HEK293 (cell line): ENCODE measurements at regions not wholly inside any gene's neighbourhood (a gene's known extent, or its start where the extent isn't known, plus 50 kb on each side); places are given as distances from the start of the nearest gene placed in this dataset.

Source experiments
- CTCF ChIA-PET: fragments of 350-600 bp; formaldehyde crosslinking; extraction: SDS; loops from one replicate; lab custom pipeline; 2021; ENCODE audit warnings: antibody characterized with exemption; lab: Yijun Ruan, JAX
- POLR2A ChIA-PET: fragments of 300-600 bp; formaldehyde crosslinking; extraction: SDS; loops from one replicate; lab custom pipeline; 2020; ENCODE audit warnings: antibody characterized with exemption, inconsistent platforms; lab: Yijun Ruan, JAX
- H3K27ac ChIP-seq: fragments of 200-500 bp; sonication (Bioruptor generic); 2 replicates; pipeline ENCODE4 v1.5.1; 2014; ENCODE audit warnings: low read depth, low read length, control low read depth, inconsistent platforms; ENCODE audit errors: extremely low read depth
- H3K36me3 ChIP-seq, 2 experiments: fragments of 200-500 bp in 1 of 2; sonication (Bioruptor generic) in 1 of 2; 1 replicate in 1 of 2; 2 replicates in 1 of 2; pipeline ENCODE4 v1.5.1; 2014 to 2017; ENCODE audit warnings: inconsistent platforms in 2 of 2, low read length in 2 of 2; ENCODE audit not compliant: control insufficient read depth in 2 of 2, insufficient read depth in 1 of 2
- H3K4me1 ChIP-seq: fragments of 200-500 bp; sonication (Bioruptor generic); 2 replicates; pipeline ENCODE4 v1.5.1; 2014; ENCODE audit warnings: mild to moderate bottlenecking, low read length, inconsistent platforms; ENCODE audit not compliant: control insufficient read depth, insufficient read depth
- H3K4me3 ChIP-seq: 2 replicates; pipeline ENCODE4 v1.5.1; 2011; ENCODE audit warnings: low read depth, mild to moderate bottlenecking, control low read depth, low read length, moderate library complexity
- H3K9me3 ChIP-seq: fragments of 200-500 bp; sonication (Bioruptor generic); 2 replicates; pipeline ENCODE4 v1.5.1; 2014; ENCODE audit warnings: low read depth, low read length, inconsistent platforms; ENCODE audit not compliant: control insufficient read depth, insufficient read depth
- BCL11A ChIP-seq: fragments of 450-650 bp; formaldehyde crosslinking; IDR thresholded peaks from 2 replicates; pipeline ENCODE4 v1.5.1; 2016; ENCODE audit warnings: low read depth, missing biosample characterization, missing genetic modification characterization
- KLF10 ChIP-seq: fragments of 450-650 bp; IDR thresholded peaks from 2 replicates; pipeline ENCODE4 v1.5.1; 2018; ENCODE audit warnings: missing biosample characterization, mild to moderate bottlenecking, missing genetic modification characterization
- KLF16 ChIP-seq: fragments of 450-650 bp; formaldehyde crosslinking; IDR thresholded peaks from 2 replicates; pipeline ENCODE4 v1.5.1; 2017; ENCODE audit warnings: missing biosample characterization, missing genetic modification characterization
- SP3 ChIP-seq: fragments of 450-650 bp; formaldehyde crosslinking; IDR thresholded peaks from 2 replicates; pipeline ENCODE4 v1.5.1; 2016; ENCODE audit warnings: missing biosample characterization, missing genetic modification characterization
- ZBTB20 ChIP-seq: fragments of 450-650 bp; formaldehyde crosslinking; IDR thresholded peaks from 2 replicates; pipeline ENCODE4 v1.5.1; 2016; ENCODE audit warnings: missing biosample characterization, missing genetic modification characterization
- ZNF112 ChIP-seq: fragments of 450-650 bp; formaldehyde crosslinking; IDR thresholded peaks from 2 replicates; pipeline ENCODE4 v1.5.0; 2017; ENCODE audit warnings: missing biosample characterization, missing genetic modification characterization
- ZNF248 ChIP-seq: fragments of 450-650 bp; formaldehyde crosslinking; IDR thresholded peaks from 2 replicates; pipeline ENCODE4 v1.5.1; 2017; ENCODE audit warnings: missing biosample characterization, missing genetic modification characterization
- ZNF274 ChIP-seq, 2 experiments: fragments of 200-500 bp in 1 of 2; fragments of 450-650 bp in 1 of 2; sonication (Bioruptor generic) in 1 of 2; formaldehyde crosslinking in 1 of 2; IDR thresholded peaks; 2 replicates each; pipeline versions ENCODE4 v1.5.1 to v1.6.1; 2014 to 2016; ENCODE audit warnings: borderline replicate concordance in 1 of 2, inconsistent platforms in 1 of 2, low read length in 1 of 2, missing biosample characterization in 1 of 2, missing genetic modification characterization in 1 of 2
- ZNF426 ChIP-seq: fragments of 450-650 bp; formaldehyde crosslinking; IDR thresholded peaks from 2 replicates; pipeline ENCODE4 v1.5.1; 2017; ENCODE audit warnings: missing biosample characterization, missing genetic modification characterization, mild to moderate bottlenecking, inconsistent platforms, moderate library complexity
- ZNF521 ChIP-seq: fragments of 450-650 bp; formaldehyde crosslinking; IDR thresholded peaks from 2 replicates; pipeline ENCODE4 v1.5.1; 2017; ENCODE audit warnings: missing biosample characterization, mild to moderate bottlenecking, missing genetic modification characterization
- ZSCAN23 ChIP-seq: fragments of 450-650 bp; formaldehyde crosslinking; IDR thresholded peaks from 2 replicates; pipeline ENCODE4 v1.5.1; 2016; ENCODE audit warnings: missing biosample characterization, missing genetic modification characterization
- ZSCAN30 ChIP-seq: fragments of 450-650 bp; IDR thresholded peaks from 2 replicates; pipeline ENCODE4 v1.5.1; 2018; ENCODE audit warnings: missing biosample characterization, mild to moderate bottlenecking, missing genetic modification characterization, moderate library complexity
- TF ChIP-seq, protein P1 (sequence below): fragments of 450-650 bp; formaldehyde crosslinking; IDR thresholded peaks from 2 replicates; pipeline ENCODE4 v1.5.1; 2016; ENCODE audit warnings: missing biosample characterization, missing genetic modification characterization
- TF ChIP-seq, protein P2 (sequence below): fragments of 450-650 bp; formaldehyde crosslinking; IDR thresholded peaks from 2 replicates; pipeline ENCODE4 v1.5.1; 2016; ENCODE audit warnings: missing biosample characterization, missing genetic modification characterization
- TF ChIP-seq, protein P3 (sequence below): fragments of 450-650 bp; formaldehyde crosslinking; IDR thresholded peaks from 2 replicates; pipeline ENCODE4 v1.5.1; 2016; ENCODE audit warnings: missing biosample characterization, missing genetic modification characterization
- TF ChIP-seq, protein P4 (sequence below): fragments of 450-650 bp; formaldehyde crosslinking; IDR thresholded peaks from 2 replicates; pipeline ENCODE4 v1.5.0; 2017; ENCODE audit warnings: missing biosample characterization, missing genetic modification characterization, borderline replicate concordance
- TF ChIP-seq, protein P5 (sequence below): fragments of 450-650 bp; formaldehyde crosslinking; IDR thresholded peaks from 2 replicates; pipeline ENCODE4 v1.5.1; 2016; ENCODE audit warnings: missing biosample characterization, missing genetic modification characterization
- TF ChIP-seq, protein P6 (sequence below): fragments of 450-650 bp; formaldehyde crosslinking; IDR thresholded peaks from 2 replicates; pipeline ENCODE4 v1.5.1; 2016; ENCODE audit warnings: missing biosample characterization, missing genetic modification characterization

DNA sequence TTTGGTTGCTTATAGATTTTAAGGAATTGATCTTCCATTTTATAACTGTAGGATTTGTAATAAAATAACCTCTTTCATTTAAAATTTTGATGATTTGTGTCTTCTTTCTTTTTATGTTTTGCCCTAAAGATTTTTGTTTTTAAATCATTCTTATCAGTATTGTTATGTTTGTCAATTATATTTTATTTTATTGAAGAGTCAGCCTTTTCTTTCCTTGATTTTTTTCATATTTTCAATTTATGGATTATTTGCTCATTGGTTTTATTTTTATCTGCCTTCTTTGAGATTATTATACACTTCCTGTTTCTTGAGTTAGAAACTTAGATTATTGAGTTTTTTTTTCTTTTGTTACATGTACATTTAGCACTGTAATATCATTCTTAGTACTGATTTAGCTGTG is 233.4 kb upstream of the BRINP3 start:
- Histone ChIP-seq H3K4me3 (no peak overlapping the region), H3K27ac (no peak overlapping the region), H3K9me3 (no peaks in the 10 kb centered on the region), H3K36me3 (no peaks in the 10 kb centered on the region), H3K4me1 (no peaks in the 10 kb centered on the region)
- ChIA-PET POLR2A (no interaction called here), CTCF (no interaction called here)
- TF ChIP-seq SP3 (tag by site-specific recombination) (no peak), ZNF426 (tag by site-specific recombination) (no peak), ZNF521 (tag by site-specific recombination) (no peak), ZSCAN30 (tag by site-specific recombination) (no peak), ZNF274 (IDR thresholded peaks at IDR 0.05; ENCODE audit: low read length) (no peak), ZNF274 (tag by site-specific recombination; IDR thresholded peaks at IDR 0.05; ENCODE audit: borderline replicate concordance) (no peak), ZNF248 (tag by site-specific recombination) (no peak), ZSCAN23 (no peak), ZNF112 (tag by site-specific recombination) (no peak), ZBTB20 (tag by site-specific recombination) (no peak), KLF10 (tag by site-specific recombination) (no peak), BCL11A (tag by site-specific recombination) (no peak), KLF16 (tag by site-specific recombination) (no peak)
- TF ChIP-seq, protein P1, sequence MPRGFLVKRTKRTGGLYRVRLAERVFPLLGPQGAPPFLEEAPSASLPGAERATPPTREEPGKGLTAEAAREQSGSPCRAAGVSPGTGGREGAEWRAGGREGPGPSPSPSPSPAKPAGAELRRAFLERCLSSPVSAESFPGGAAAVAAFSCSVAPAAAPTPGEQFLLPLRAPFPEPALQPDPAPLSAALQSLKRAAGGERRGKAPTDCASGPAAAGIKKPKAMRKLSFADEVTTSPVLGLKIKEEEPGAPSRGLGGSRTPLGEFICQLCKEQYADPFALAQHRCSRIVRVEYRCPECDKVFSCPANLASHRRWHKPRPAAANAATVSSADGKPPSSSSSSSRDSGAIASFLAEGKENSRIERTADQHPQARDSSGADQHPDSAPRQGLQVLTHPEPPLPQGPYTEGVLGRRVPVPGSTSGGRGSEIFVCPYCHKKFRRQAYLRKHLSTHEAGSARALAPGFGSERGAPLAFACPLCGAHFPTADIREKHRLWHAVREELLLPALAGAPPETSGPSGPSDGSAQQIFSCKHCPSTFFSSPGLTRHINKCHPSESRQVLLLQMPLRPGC (tag by site-specific recombination), result no peak
- TF ChIP-seq, protein P2, sequence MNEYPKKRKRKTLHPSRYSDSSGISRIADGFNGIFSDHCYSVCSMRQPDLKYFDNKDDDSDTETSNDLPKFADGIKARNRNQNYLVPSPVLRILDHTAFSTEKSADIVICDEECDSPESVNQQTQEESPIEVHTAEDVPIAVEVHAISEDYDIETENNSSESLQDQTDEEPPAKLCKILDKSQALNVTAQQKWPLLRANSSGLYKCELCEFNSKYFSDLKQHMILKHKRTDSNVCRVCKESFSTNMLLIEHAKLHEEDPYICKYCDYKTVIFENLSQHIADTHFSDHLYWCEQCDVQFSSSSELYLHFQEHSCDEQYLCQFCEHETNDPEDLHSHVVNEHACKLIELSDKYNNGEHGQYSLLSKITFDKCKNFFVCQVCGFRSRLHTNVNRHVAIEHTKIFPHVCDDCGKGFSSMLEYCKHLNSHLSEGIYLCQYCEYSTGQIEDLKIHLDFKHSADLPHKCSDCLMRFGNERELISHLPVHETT (tag by site-specific recombination), result no peak
- TF ChIP-seq, protein P3, sequence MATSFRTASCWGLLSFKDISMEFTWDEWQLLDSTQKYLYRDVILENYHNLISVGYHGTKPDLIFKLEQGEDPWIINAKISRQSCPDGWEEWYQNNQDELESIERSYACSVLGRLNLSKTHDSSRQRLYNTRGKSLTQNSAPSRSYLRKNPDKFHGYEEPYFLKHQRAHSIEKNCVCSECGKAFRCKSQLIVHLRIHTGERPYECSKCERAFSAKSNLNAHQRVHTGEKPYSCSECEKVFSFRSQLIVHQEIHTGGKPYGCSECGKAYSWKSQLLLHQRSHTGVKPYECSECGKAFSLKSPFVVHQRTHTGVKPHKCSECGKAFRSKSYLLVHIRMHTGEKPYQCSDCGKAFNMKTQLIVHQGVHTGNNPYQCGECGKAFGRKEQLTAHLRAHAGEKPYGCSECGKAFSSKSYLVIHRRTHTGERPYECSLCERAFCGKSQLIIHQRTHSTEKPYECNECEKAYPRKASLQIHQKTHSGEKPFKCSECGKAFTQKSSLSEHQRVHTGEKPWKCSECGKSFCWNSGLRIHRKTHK (tag by site-specific recombination), result no peak
- TF ChIP-seq, protein P4, sequence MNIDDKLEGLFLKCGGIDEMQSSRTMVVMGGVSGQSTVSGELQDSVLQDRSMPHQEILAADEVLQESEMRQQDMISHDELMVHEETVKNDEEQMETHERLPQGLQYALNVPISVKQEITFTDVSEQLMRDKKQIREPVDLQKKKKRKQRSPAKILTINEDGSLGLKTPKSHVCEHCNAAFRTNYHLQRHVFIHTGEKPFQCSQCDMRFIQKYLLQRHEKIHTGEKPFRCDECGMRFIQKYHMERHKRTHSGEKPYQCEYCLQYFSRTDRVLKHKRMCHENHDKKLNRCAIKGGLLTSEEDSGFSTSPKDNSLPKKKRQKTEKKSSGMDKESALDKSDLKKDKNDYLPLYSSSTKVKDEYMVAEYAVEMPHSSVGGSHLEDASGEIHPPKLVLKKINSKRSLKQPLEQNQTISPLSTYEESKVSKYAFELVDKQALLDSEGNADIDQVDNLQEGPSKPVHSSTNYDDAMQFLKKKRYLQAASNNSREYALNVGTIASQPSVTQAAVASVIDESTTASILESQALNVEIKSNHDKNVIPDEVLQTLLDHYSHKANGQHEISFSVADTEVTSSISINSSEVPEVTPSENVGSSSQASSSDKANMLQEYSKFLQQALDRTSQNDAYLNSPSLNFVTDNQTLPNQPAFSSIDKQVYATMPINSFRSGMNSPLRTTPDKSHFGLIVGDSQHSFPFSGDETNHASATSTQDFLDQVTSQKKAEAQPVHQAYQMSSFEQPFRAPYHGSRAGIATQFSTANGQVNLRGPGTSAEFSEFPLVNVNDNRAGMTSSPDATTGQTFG (tag by site-specific recombination), result no peak
- TF ChIP-seq, protein P5, sequence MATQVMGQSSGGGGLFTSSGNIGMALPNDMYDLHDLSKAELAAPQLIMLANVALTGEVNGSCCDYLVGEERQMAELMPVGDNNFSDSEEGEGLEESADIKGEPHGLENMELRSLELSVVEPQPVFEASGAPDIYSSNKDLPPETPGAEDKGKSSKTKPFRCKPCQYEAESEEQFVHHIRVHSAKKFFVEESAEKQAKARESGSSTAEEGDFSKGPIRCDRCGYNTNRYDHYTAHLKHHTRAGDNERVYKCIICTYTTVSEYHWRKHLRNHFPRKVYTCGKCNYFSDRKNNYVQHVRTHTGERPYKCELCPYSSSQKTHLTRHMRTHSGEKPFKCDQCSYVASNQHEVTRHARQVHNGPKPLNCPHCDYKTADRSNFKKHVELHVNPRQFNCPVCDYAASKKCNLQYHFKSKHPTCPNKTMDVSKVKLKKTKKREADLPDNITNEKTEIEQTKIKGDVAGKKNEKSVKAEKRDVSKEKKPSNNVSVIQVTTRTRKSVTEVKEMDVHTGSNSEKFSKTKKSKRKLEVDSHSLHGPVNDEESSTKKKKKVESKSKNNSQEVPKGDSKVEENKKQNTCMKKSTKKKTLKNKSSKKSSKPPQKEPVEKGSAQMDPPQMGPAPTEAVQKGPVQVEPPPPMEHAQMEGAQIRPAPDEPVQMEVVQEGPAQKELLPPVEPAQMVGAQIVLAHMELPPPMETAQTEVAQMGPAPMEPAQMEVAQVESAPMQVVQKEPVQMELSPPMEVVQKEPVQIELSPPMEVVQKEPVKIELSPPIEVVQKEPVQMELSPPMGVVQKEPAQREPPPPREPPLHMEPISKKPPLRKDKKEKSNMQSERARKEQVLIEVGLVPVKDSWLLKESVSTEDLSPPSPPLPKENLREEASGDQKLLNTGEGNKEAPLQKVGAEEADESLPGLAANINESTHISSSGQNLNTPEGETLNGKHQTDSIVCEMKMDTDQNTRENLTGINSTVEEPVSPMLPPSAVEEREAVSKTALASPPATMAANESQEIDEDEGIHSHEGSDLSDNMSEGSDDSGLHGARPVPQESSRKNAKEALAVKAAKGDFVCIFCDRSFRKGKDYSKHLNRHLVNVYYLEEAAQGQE (tag by site-specific recombination), result no peak
- TF ChIP-seq, protein P6, sequence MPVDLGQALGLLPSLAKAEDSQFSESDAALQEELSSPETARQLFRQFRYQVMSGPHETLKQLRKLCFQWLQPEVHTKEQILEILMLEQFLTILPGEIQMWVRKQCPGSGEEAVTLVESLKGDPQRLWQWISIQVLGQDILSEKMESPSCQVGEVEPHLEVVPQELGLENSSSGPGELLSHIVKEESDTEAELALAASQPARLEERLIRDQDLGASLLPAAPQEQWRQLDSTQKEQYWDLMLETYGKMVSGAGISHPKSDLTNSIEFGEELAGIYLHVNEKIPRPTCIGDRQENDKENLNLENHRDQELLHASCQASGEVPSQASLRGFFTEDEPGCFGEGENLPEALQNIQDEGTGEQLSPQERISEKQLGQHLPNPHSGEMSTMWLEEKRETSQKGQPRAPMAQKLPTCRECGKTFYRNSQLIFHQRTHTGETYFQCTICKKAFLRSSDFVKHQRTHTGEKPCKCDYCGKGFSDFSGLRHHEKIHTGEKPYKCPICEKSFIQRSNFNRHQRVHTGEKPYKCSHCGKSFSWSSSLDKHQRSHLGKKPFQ (tag by site-specific recombination), result no peak
